ENCODE measurements at regions not wholly inside any gene's neighbourhood (a gene's known extent, or its start where the extent isn't known, plus 50 kb on each side); places are given as distances from the start of the nearest gene placed in this dataset.
A peak's percentile ranks its signal among the peaks of the same experiment; 100 is the strongest.

- H3K27me3 ChIP-seq (ENCODE audit: control insufficient read depth, insufficient read depth, low read length): no peaks in the 10 kb centered on the region
- no peak overlapping the region for H3K4me3 ChIP-seq (ENCODE audit: low read depth, low read length)
- ChIA-PET POLR2A (no interaction called here), CTCF (no interaction called here)
- DNase-seq (ENCODE audit: low read depth, low spot score): no peak
- no peak for TF ChIP-seq CTCF (IDR thresholded peaks at IDR 0.05; ENCODE audit: low read depth, low read length)
- no peaks in the 10 kb centered on the region for H3K9me3 ChIP-seq (ENCODE audit: control insufficient read depth, insufficient read depth, low read length)
- no peak overlapping the region for H3K27ac ChIP-seq (ENCODE audit: low read depth, low read length)
Measured at GRCh38 chr5:57895766-57896165, 413.2 kb upstream of the ACTBL2 start.

- ChIA-PET POLR2A (no interaction called here), CTCF (no interaction called here)
- TF ChIP-seq CTCF (IDR thresholded peaks at IDR 0.05; ENCODE audit: low read depth, low read length): no peak
- no peak for DNase-seq (ENCODE audit: low read depth, low spot score)
- no peaks in the 10 kb centered on the region for H3K9me3 ChIP-seq (ENCODE audit: control insufficient read depth, insufficient read depth, low read length)
- no peak overlapping the region for H3K4me3 ChIP-seq (ENCODE audit: low read depth, low read length)
- no peak overlapping the region for H3K27ac ChIP-seq (ENCODE audit: low read depth, low read length)
- no peaks in the 10 kb centered on the region for H3K27me3 ChIP-seq (ENCODE audit: control insufficient read depth, insufficient read depth, low read length)
Measured at GRCh38 chr5:57893926-57894325, 411.3 kb upstream of the ACTBL2 start.

- TF ChIP-seq CTCF (IDR thresholded peaks at IDR 0.05; ENCODE audit: low read depth, low read length): no peak
- CTCF ChIA-PET: interaction anchor here (0.5 kb wide), 1 partner anchor 119 kb away, joined by 4 read pairs; no protein-coding TSS in a partner anchor
- no peaks in the 10 kb centered on the region for H3K9me3 ChIP-seq (ENCODE audit: control insufficient read depth, insufficient read depth, low read length)
- no peak overlapping the region for H3K27ac ChIP-seq (ENCODE audit: low read depth, low read length)
- no peak overlapping the region for H3K4me3 ChIP-seq (ENCODE audit: low read depth, low read length)
- H3K27me3 ChIP-seq (ENCODE audit: control insufficient read depth, insufficient read depth, low read length): no peaks in the 10 kb centered on the region
- POLR2A ChIA-PET: no interaction called here
- DNase-seq (ENCODE audit: low read depth, low spot score): no peak
Measured at GRCh38 chr5:57891443-57891842, 408.8 kb upstream of the ACTBL2 start.

- Histone ChIP-seq H3K4me3 (ENCODE audit: low read depth, low read length) (no peak overlapping the region), H3K27ac (ENCODE audit: low read depth, low read length) (no peak overlapping the region), H3K9me3 (ENCODE audit: control insufficient read depth, insufficient read depth, low read length) (no peaks in the 10 kb centered on the region), H3K27me3 (ENCODE audit: control insufficient read depth, insufficient read depth, low read length) (no peaks in the 10 kb centered on the region)
- CTCF ChIA-PET: interaction anchor here (0.6 kb wide), 1 partner anchor 592 kb away, joined by 3 read pairs; no protein-coding TSS in a partner anchor
- POLR2A ChIA-PET: interaction anchor here (0.6 kb wide), 1 partner anchor 571 kb away, joined by 3 read pairs; no protein-coding TSS in a partner anchor
- DNase-seq (ENCODE audit: low read depth, low spot score): peak; percentile 46
- peak; percentile 43 for TF ChIP-seq CTCF (IDR thresholded peaks at IDR 0.05; ENCODE audit: low read depth, low read length)
Measured at GRCh38 chr5:57889558-57889957, 406.9 kb upstream of the ACTBL2 start.

GRCh38 chr5:57887851-57888621 is 405.4 kb upstream of the ACTBL2 start:
- H3K27me3 ChIP-seq (ENCODE audit: control insufficient read depth, insufficient read depth, low read length): no peaks in the 10 kb centered on the region
- peak; percentile 24 for DNase-seq (ENCODE audit: low read depth, low spot score)
- H3K4me3 ChIP-seq (ENCODE audit: low read depth, low read length): no peak overlapping the region
- ChIA-PET POLR2A (interaction anchor here (1.0 to 1.4 kb wide), 2 partner anchors 563 to 572 kb away, joined by 3 to 13 read pairs; partner anchors contain the start of gene PLK2), CTCF (interaction anchor here (0.6 to 2.1 kb wide), 18 partner anchors 9 to 590 kb away, joined by 3 to 28 read pairs (median 4); no protein-coding TSS in a partner anchor)
- H3K27ac ChIP-seq (ENCODE audit: low read depth, low read length): no peak overlapping the region
- no peaks in the 10 kb centered on the region for H3K9me3 ChIP-seq (ENCODE audit: control insufficient read depth, insufficient read depth, low read length)
- peak; percentile 81 for TF ChIP-seq CTCF (IDR thresholded peaks at IDR 0.05; ENCODE audit: low read depth, low read length)
